Right lobe of liver (tissue), 6 donors: ENCODE measurements at regions not wholly inside any gene's neighbourhood (a gene's known extent, or its start where the extent isn't known, plus 50 kb on each side); places are given as distances from the start of the nearest gene placed in this dataset.

Experiments used
- ATAC-seq, 4 donors: fragments of 200-7000 bp; cut with Tn5 transposase; one replicate each; pipeline ENCODE4 v1.9.1; 2020; ENCODE audit warnings: mild to moderate bottlenecking in 4 of 4, moderate library complexity in 4 of 4
- DNase-seq, 3 donors: peaks; one replicate each; pipeline ENCODE4 v3.0.0-alpha.2; 2020
- H3K27ac ChIP-seq, 3 donors: fragments of 200-600 bp; one replicate each; pipeline ENCODE4 v1.8.0; 2022
- H3K27me3 ChIP-seq, 2 donors: fragments of 200-600 bp; one replicate each; pipeline ENCODE4 v1.8.0; 2022
- H3K36me3 ChIP-seq, 4 donors: fragments of 200-600 bp; sonication (generic) in 1 of 4; one replicate each; pipeline versions ENCODE4 v1.5.1 to v1.8.0; 2017 to 2022; ENCODE audit warnings: control low read depth in 1 of 4
- H3K4me1 ChIP-seq, 4 donors: fragments of 200-600 bp; sonication (generic) in 1 of 4; one replicate each; pipeline versions ENCODE4 v1.5.1 to v1.8.0; 2017 to 2022; ENCODE audit warnings: control low read depth in 1 of 4
- H3K4me3 ChIP-seq, 3 donors: fragments of 200-600 bp; one replicate each; pipeline ENCODE4 v1.8.0; 2022
- H3K9me3 ChIP-seq, 4 donors: fragments of 200-600 bp; sonication (generic) in 1 of 4; one replicate each; pipeline versions ENCODE4 v1.5.1 to v1.8.0; 2017 to 2022; ENCODE audit warnings: control low read depth in 1 of 4
- CTCF ChIP-seq, 4 donors: fragments of 200-600 bp in 3 of 4; fragments of 450-650 bp in 1 of 4; IDR thresholded peaks; one replicate each; pipeline versions ENCODE4 v1.5.1 to v1.8.0; 2016 to 2022; ENCODE audit warnings: antibody characterized with exemption in 4 of 4, mild to moderate bottlenecking in 2 of 4
- POLR2A ChIP-seq: fragments of 450-650 bp; IDR thresholded peaks from one replicate; pipeline ENCODE4 v1.6.1; 2017; ENCODE audit warnings: antibody characterized with exemption, mild to moderate bottlenecking
- WGBS: methylation state at CpG from one replicate; pipeline ENCODE4 v1.1.6; 2018; ENCODE audit warnings: low coverage, low lambda C conversion rate; ENCODE audit not compliant: insufficient coverage; ENCODE audit errors: missing lambda C conversion rate; 5-methylcytosine and 5-hydroxymethylcytosine counted together
- intact Hi-C, 2 donors: fragments of 100-400 bp; cut with DNase I; formaldehyde crosslinking; loops; one replicate each; pipeline versions ENCODE4 v1.11.2 to v1.14.1; 2022
- donor health status: DM: no; HTN: yes; CAD: no.
- donor health status: DM: no; HTN: no; CAD: no.
- donor health status: DM: no; HTN: no; CAD: no.
- donor health status: DM: no; HTN: yes; CAD: no.
- donor health status: DM: no; HTN: yes; CAD: no.

- Histone ChIP-seq H3K4me3 (no peak overlapping the region), H3K36me3 (no peaks in the 10 kb centered on the region), H3K27ac (no peak overlapping the region), H3K4me1 (no peaks in the 10 kb centered on the region), H3K9me3 (no peaks in the 10 kb centered on the region), H3K27me3 (no peaks in the 10 kb centered on the region)
- no peak for ATAC-seq
- no peak for TF ChIP-seq POLR2A
- no peak for TF ChIP-seq CTCF (IDR thresholded peaks at IDR 0.05)
- no peak for DNase-seq
- intact Hi-C loops, result no loop called here
- 62% methylated on average over 2 of the region's 2 CpGs for WGBS
These were observed 145.1 kb upstream of the IMPG1 start for GRCh38 chr6:76217606-76218005.

- intact Hi-C loops, result no loop called here
- no peak for DNase-seq
- no peaks in the 10 kb centered on the region for H3K4me1 ChIP-seq
- no peak for TF ChIP-seq CTCF (IDR thresholded peaks at IDR 0.05)
- TF ChIP-seq POLR2A, result no peak
- H3K9me3 ChIP-seq, result no peaks in the 10 kb centered on the region
- no peak overlapping the region for H3K4me3 ChIP-seq
- no peak for ATAC-seq
- WGBS, result 50% methylated on average over 4 of the region's 4 CpGs
- H3K27me3 ChIP-seq, result no peaks in the 10 kb centered on the region
- H3K27ac ChIP-seq, result no peak overlapping the region
- H3K36me3 ChIP-seq, result no peaks in the 10 kb centered on the region
These were observed 142.1 kb upstream of the IMPG1 start for GRCh38 chr6:76214546-76214945.

DNA sequence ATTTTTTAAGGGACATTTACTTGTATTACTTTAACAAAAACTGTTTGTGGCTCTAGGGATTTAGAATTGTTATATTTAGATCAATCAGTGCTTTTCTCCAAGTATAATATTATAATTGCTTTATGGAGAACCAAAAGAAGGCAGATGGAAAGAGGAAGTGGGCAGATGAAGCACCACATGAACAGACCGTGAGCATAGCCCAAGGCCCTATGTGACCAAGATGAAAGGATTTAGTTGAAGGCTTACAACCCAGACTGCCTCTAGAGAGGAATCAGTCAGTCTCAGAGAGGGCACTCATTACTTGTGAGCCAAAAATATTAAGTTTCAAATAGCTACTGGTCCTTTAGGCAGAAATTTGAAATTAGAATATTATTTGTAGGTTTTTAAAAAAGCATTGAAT, 102.3 kb upstream of the IMPG1 start:
- Histone ChIP-seq H3K4me3 (no peak overlapping the region), H3K9me3 (no peaks in the 10 kb centered on the region), H3K36me3 (no peaks in the 10 kb centered on the region), H3K4me1 (no peaks in the 10 kb centered on the region), H3K27me3 (no peaks in the 10 kb centered on the region), H3K27ac (no peak overlapping the region)
- 35% methylated on average over 1 of the region's 1 CpG for WGBS
- no peak for ATAC-seq
- no peak for DNase-seq
- intact Hi-C loops, result no loop called here
- no peak for TF ChIP-seq CTCF (IDR thresholded peaks at IDR 0.05)
- TF ChIP-seq POLR2A, result no peak

- H3K4me3 ChIP-seq, result no peak overlapping the region
- H3K4me1 ChIP-seq, result no peaks in the 10 kb centered on the region
- intact Hi-C loops, result no loop called here
- H3K9me3 ChIP-seq, result no peaks in the 10 kb centered on the region
- ATAC-seq (no peak), DNase-seq (no peak)
- TF ChIP-seq POLR2A (no peak), CTCF (IDR thresholded peaks at IDR 0.05) (no peak)
- H3K27me3 ChIP-seq, result no peaks in the 10 kb centered on the region
- 36% methylated on average over 1 of the region's 1 CpG for WGBS
- H3K36me3 ChIP-seq, result no peaks in the 10 kb centered on the region
- no peak overlapping the region for H3K27ac ChIP-seq
These were observed 94.4 kb upstream of the IMPG1 start for GRCh38 chr6:76166874-76167273.

DNA sequence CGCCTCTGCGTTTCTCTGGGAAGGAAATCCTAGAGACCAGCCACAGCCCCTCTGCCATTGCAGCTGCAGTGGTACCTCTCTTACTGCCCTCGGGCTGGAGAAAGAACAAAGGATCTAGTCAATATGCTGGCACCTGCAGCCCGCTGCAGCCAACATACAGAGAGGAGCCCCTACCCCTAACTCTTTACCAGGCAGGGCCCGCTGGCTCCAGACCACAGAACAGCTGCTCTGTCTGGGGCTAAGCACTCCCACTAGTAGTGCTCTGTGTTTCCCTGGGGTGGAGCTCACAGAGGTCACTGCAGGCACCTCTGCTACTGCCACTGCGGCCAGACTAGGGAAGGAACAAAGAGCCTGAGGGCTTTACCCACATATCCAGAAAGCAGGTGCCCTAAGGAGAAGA, 93.8 kb upstream of the IMPG1 start:
- Histone ChIP-seq H3K9me3 (no peaks in the 10 kb centered on the region), H3K27ac (no peak overlapping the region), H3K36me3 (no peaks in the 10 kb centered on the region), H3K4me3 (no peak overlapping the region), H3K27me3 (no peaks in the 10 kb centered on the region), H3K4me1 (no peaks in the 10 kb centered on the region)
- intact Hi-C loops, result no loop called here
- WGBS, result 60% methylated on average over 1 of the region's 6 CpGs
- TF ChIP-seq CTCF (IDR thresholded peaks at IDR 0.05) (no peak), POLR2A (no peak)
- DNase-seq (no peak), ATAC-seq (peak in 1 of 4 donors; percentile 10)
